Right lobe of liver (tissue), 4 donors: ENCODE measurements at regions not wholly inside any gene's neighbourhood (a gene's known extent, or its start where the extent isn't known, plus 50 kb on each side); places are given as distances from the start of the nearest gene placed in this dataset.

Experiments used
- CTCF ChIP-seq, 4 donors: fragments of 200-600 bp in 3 of 4; fragments of 450-650 bp in 1 of 4; IDR thresholded peaks; one replicate each; pipeline versions ENCODE4 v1.5.1 to v1.8.0; 2016 to 2022; ENCODE audit warnings: antibody characterized with exemption in 4 of 4, mild to moderate bottlenecking in 2 of 4
- POLR2A ChIP-seq: fragments of 450-650 bp; IDR thresholded peaks from one replicate; pipeline ENCODE4 v1.6.1; 2017; ENCODE audit warnings: antibody characterized with exemption, mild to moderate bottlenecking
- donor health status: DM: no; HTN: no; CAD: no.
- donor health status: DM: no; HTN: no; CAD: no.
- donor health status: DM: no; HTN: yes; CAD: no.

DNA sequence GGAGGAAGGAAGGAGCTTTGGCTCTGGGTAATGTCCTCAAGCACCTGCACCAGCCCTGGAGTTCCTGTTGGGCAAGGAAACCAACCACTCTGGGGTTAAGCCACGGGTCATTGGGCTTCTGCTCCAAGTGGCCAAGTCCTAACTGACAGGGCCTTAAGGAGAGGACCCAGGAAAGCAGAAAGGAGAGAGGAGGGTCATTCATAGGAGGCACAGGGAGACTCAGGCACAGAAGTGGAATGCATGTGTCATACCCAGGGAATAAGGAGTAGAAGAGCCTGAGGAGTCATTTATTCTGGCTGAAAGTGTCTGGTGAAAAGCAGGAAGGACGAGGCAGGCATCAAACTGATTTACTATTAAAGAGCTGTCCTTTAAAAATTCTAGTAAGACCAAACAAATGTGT, 129.2 kb downstream of the DMRT2 start:
- TF ChIP-seq CTCF (IDR thresholded peaks at IDR 0.05) (no peak), POLR2A (no peak)
